ENCODE measurements at regions not wholly inside any gene's neighbourhood (a gene's known extent, or its start where the extent isn't known, plus 50 kb on each side); places are given as distances from the start of the nearest gene placed in this dataset.

GRCh38 chr16:86356804-86357203 is 153.5 kb upstream of the FOXF1 start:
- no peak for DNase-seq

- no peak for DNase-seq
Observed at GRCh38 chr16:86357303-86357702, 153.0 kb upstream of the FOXF1 start.

DNA sequence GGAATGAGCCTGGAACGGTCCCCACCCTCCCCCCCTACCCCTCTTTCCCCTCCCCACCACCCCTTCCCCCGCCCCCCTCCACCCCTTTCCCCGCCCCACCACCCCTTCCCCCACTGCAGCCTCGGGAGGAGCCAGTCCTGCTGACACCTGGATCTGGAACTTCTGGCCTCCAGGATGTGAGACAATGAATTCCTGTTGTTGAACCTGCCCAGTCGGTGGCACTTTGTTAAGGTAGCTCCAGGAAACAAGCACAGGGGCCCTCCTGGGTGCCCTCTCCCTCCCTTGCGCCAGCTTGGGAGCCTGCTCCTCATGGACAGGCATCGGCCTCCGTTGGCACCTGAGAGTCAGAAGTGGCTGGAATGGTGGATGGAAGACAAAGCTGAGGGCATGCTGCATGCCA is 152.4 kb upstream of the FOXF1 start:
- no peak for DNase-seq

GRCh38 chr16:86359571-86359970 is 150.8 kb upstream of the FOXF1 start:
- no peak for DNase-seq

GRCh38 chr16:86362155-86362849 is 148.0 kb upstream of the FOXF1 start:
- no peak for DNase-seq

DNA sequence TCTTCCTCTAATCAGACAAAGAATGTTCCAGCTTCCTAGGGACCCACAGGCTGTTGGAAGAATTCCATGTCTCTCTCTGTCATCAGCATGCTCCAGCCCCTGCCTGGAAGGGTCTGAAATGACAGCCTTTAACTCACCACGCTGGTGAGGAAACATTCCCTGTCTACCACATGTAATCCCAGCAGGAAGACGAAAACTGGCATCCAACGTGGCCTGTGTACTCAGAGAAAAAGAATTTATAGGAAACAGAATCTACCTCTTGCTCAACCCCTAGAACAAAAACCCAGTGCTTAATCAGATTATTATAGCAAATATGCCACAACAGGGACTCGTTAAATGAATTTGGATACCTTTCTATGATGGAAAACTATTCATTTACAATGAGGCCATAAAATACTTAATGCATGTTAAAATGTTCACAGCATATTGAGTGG is 147.3 kb upstream of the FOXF1 start:
- no peak for DNase-seq

GRCh38 chr16:86363836-86364618 is 146.3 kb upstream of the FOXF1 start:
- no peak for DNase-seq

- DNase-seq, result no peak
Observed at GRCh38 chr16:86364653-86365380, 145.5 kb upstream of the FOXF1 start.

DNA sequence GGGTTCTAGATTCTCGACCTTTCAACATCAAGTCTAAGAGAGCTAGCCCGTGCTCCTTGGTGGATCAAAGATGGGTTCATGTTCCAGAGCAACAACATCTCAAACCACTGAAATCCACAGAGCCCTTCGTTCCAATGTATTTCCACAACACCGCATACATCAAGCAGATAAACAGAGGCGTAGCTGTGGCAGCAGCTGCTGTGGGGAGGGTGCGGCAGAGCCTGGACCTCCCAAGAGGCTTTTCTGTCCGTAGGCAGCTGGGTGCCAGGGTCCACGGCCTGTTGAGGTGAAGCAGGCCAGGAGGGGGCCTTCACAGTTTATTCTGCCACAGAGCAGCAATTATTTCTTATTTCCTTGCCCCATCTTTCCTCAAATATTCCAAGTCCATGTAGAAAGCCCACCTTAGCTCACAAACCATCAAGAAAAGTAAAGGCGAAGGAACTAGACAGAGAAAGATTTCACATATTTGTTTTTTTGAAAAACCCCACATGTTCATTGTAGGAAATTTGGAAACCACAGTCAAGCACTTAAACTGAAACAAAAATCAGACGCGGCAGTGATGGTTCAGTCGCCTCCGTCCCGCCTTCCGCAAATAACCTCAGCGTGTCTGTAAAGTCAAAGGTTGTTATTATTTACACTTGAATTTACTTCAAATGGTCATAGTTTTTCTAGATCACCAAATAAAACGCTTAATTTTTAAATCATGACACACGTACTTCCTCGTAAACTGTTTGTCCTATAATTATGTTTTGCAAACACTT is 144.6 kb upstream of the FOXF1 start:
- no peak for DNase-seq

DNA sequence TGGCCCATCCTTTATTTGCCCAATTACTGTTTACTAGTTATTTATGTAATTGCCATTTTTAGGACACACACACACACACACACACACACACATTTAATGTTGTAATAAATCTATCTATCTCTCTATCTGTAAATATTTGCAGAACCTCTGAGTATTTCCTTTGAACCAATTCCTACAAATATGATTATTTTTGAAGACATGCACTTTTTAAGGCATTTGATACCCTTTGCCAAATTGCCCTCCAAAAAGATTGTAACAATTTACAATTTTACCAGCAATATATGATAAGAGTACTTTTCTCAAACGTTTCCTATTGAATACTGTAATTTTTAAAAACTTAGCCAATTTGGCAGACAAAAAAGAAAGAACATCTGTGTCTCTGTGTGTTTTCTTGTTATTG is 143.8 kb upstream of the FOXF1 start:
- DNase-seq, result no peak

DNA sequence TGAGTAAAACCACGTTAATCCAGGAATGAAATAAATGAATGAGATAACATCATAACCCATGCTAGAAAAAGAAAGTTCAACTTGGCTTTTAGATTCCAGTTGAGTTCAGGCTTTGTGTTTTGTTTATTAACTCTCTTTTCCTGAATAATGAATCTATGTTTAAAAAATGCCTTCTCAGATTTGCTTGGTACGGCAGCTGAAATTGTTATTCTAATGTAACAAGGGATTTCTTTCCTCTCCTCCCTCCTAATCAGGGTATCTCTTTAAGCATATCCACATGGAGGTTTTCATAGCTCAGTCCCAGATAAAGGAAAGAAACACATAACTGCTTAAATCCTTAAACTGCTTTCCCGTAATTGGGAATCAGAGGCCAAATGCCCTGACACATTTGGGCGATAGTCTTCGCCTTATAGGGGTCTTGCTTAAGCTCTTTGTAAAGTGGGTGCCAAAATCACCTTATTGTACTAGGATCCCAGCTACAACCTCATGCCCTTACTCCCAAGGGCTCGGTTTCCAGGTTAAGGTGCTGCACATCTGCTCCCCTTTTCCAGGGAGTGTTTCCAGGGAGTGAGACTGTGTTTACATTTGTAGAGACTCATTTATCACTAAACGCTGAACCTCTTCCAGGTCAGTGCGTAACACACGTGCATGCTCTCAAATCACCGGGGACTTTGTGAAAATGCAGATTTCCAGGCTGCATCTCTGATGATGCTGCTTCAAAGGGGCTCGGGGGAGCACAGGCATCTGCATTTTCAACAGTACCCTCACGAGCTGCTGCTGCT is 142.8 kb upstream of the FOXF1 start:
- DNase-seq, result no peak

DNA sequence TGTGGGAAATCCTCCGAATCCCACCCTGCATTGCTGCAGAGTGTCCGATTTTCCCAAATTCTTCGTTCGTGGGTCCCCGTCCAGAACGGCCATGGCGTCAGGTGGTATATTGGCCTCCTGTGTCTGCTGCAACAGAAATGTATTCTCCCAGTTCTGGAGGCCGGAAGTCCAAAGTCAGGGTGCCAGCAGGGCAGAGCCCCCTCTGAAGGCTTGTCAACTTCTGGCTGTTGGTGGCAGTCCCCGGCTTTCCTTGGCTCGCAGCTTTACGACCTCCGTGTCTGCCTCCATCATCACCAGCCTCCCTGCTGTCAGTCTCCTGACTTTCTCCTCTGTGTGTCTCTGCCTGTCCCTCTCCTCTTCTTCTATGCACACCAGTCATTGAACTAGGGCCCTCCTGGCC is 142.1 kb upstream of the FOXF1 start:
- no peak for DNase-seq

GRCh38 chr16:86370062-86370461 is 140.3 kb upstream of the FOXF1 start:
- DNase-seq, result no peak

DNA sequence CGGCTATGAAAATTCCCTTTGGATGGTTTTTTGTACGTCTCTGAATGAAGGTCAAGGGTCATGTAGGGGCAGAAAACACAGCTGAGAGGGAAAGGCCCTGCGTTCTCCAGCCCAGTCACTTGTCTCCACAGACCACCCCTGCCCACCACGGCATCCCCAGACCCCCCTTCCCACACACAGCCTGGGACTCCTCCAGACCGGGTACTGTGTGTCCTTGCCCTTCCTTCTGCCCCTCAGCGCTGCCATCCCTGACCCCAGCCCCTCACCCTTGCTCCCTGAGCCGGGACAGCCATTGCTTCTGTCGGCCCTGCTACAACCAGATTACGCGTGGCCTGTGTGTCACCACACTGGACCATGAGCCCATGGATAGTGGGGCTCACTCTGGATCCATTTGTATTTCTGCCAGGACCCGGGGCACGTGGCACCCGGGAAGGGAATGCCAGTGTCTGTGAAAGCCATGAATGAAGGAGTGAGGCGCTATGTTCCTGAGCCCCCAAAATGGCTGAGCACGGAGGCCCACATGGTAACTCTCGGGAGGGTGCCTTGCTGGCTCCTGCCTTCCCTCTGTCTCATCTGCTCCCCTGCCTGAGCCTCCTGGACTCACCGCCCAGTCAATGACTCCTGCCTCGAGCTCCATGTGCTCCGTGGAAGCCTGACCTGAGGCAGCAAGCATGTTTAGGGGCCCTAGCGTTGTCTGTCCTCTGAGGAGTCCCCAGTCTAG is 139.1 kb upstream of the FOXF1 start:
- DNase-seq, result no peak

GRCh38 chr16:86372193-86372592 is 138.1 kb upstream of the FOXF1 start:
- no peak for DNase-seq

DNA sequence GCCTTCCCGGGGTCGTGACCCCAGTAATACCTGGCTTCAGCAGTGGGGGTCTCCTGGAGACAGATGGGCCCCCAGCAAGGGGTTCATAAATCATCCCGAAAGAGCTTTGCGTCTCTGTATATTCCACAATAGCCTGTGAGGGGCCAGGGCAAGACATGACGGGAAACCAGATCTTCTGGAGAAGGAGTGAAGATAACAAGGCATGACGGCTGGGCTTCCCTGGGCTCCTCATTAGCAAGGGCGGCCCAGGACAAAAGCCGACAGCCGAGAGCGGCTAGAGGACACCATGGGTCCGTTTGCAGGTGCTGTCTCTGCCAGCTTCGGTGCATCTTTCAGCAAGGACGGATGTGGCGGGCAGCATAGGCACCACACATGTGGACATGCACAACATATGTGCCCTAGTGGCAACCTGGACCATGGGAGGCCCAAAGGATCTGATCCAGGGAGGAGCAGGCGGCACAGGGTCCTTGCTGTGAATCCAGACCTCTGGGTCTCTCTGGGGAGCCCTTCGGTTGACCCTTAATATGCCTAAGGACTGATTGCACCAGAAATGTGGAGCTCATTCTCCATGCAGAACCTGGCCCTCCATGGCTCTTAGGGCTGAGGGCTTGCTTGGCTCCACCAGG is 136.9 kb upstream of the FOXF1 start:
- no peak for DNase-seq

DNA sequence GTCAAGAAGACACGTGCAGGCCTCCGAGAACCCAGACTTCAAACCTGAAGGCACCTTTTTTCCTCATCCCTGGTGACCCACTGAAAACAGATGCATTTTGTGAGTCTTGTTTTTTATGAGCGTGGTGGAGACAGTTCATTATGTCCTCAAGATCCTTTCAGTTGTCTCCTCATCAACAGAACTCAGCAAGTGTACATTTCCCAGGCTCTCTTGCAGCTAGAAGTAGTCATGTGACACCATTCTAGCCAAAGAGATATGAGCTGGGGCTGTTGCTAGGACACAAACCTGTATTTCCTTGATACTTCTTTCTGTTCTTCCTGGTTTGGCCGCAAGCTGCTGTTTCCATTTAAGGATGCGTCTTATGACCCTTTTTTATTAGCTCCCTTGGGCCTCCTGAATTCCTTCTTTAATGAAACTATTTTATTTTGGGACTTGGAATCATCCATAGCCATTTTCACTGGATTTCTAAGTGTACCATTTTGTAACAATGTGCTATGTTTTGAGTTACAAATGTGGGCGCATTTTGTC is 135.7 kb upstream of the FOXF1 start:
- no peak for DNase-seq

GRCh38 chr16:86375364-86375763 is 135.0 kb upstream of the FOXF1 start:
- DNase-seq, result no peak

DNA sequence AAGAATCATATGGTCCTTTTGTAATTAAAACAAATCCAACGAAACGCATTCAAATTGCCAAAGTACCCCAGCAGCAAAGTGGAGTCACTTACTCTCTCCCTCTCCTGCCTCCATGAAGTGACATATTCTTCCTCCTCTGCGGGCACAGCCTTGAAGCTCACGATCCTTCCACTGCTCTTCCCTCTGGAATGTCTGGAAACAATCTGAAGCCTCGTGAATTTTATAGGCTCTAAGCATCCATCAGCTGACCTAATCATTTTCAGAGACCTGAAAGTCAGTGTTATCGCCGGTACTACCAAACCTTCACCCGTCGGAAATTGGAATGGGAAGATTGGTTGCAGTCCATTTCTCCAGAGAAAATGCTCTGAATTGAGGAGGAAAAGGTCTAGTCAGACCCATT is 134.5 kb upstream of the FOXF1 start:
- no peak for DNase-seq

GRCh38 chr16:86376837-86377236 is 133.5 kb upstream of the FOXF1 start:
- DNase-seq, result no peak
